A549 (cell line): ENCODE measurements at regions not wholly inside any gene's neighbourhood (a gene's known extent, or its start where the extent isn't known, plus 50 kb on each side); places are given as distances from the start of the nearest gene placed in this dataset.

Source experiments
- ATAC-seq, 2 experiments: fragments of 200-7000 bp in 1 of 2; fragments of >200 bp in 1 of 2; cut with Nextera tagmentation in 1 of 2; cut with Tn5 transposase in 1 of 2; 3 replicates each; pipeline versions ENCODE4 v1.8.0 to v1.9.1; 2018 to 2020; ENCODE audit warnings: mild to moderate bottlenecking in 1 of 2, moderate library complexity in 1 of 2
- CTCF ChIA-PET: fragments of 300-600 bp; sonication (Branson Sonifier 250); formaldehyde crosslinking; extraction: SDS; loops from one replicate; lab custom pipeline; 2021; ENCODE audit warnings: antibody characterized with exemption, inconsistent platforms; lab: Yijun Ruan, JAX
- POLR2A ChIA-PET: fragments of 350-600 bp; formaldehyde crosslinking; extraction: SDS; loops from one replicate; lab custom pipeline; 2021; ENCODE audit warnings: antibody characterized with exemption, inconsistent platforms; lab: Yijun Ruan, JAX
- DNase-seq, 2 experiments: peaks; one replicate each; pipeline versions ENCODE4 v3.0.0 to v3.0.0-alpha.2; 2011 to 2016; ENCODE audit warnings: low read depth in 1 of 2, low spot score in 1 of 2
- FAIRE-seq: peaks from 2 replicates; lab custom pipeline; 2011; peaks lifted over from hg19 to GRCh38; lab: Jason Lieb, UNC
- H3K27ac ChIP-seq, 2 experiments: fragments of >200 bp; sonication (Bioruptor Twin); formaldehyde crosslinking; 3 replicates each; pipeline ENCODE4 v1.5.1; 2016 to 2017
- H3K4me1 ChIP-seq: fragments of >200 bp; sonication (Bioruptor Twin); formaldehyde crosslinking; 3 replicates; pipeline ENCODE4 v1.6.1; 2016
- H3K4me2 ChIP-seq: fragments of >200 bp; sonication (Bioruptor Twin); formaldehyde crosslinking; 3 replicates; pipeline ENCODE4 v1.6.1; 2016
- H3K4me3 ChIP-seq: fragments of >200 bp; sonication (Bioruptor Twin); formaldehyde crosslinking; 3 replicates; pipeline ENCODE4 v1.5.1; 2016
- H3K9me3 ChIP-seq: fragments of >200 bp; sonication (Bioruptor Twin); formaldehyde crosslinking; 3 replicates; pipeline ENCODE4 v1.6.1; 2016
- ATOH8 ChIP-seq: fragments of 250-450 bp; sonication (Bioruptor Pico); IDR thresholded peaks from 2 replicates; pipeline ENCODE4 v1.5.0; 2020; ENCODE audit warnings: low read depth, mild to moderate bottlenecking, moderate library complexity
- BHLHE40 ChIP-seq: IDR thresholded peaks from 2 replicates; pipeline ENCODE4 v1.6.1; 2012; ENCODE audit warnings: low read depth, low read length, inconsistent platforms
- CBX8 ChIP-seq: fragments of 200-600 bp; sonication (generic); IDR thresholded peaks from 2 replicates; pipeline ENCODE4 v1.6.1; 2016
- CEBPB ChIP-seq, 2 experiments: fragments of >200 bp in 1 of 2; sonication (Bioruptor Twin) in 1 of 2; formaldehyde crosslinking in 1 of 2; IDR thresholded peaks; 2 replicates each; pipeline ENCODE4 v1.6.1; 2012 to 2016
- EHMT2 ChIP-seq: fragments of 200-600 bp; sonication (generic); IDR thresholded peaks from 2 replicates; pipeline ENCODE4 v1.6.1; 2016; ENCODE audit warnings: antibody characterized with exemption, low read depth, mild to moderate bottlenecking, moderate library complexity
- ELK1 ChIP-seq: fragments of 150-350 bp; IDR thresholded peaks from 2 replicates; pipeline ENCODE4 v1.6.1; 2014; ENCODE audit warnings: low read depth, mild to moderate bottlenecking, low read length
- EP300 ChIP-seq, 2 experiments: fragments of >200 bp; sonication (Bioruptor Twin); formaldehyde crosslinking; IDR thresholded peaks; 2 replicates in 1 of 2; 3 replicates in 1 of 2; pipeline ENCODE4 v1.6.1; 2016 to 2017
- ESRRA ChIP-seq: fragments of 150-350 bp; IDR thresholded peaks from 2 replicates; pipeline ENCODE4 v1.6.1; 2014; ENCODE audit warnings: mild to moderate bottlenecking, low read length, borderline replicate concordance
- FOSL2 ChIP-seq, 2 experiments: fragments of 450-650 bp in 1 of 2; fragments of >200 bp in 1 of 2; sonication (Bioruptor Twin) in 1 of 2; formaldehyde crosslinking; IDR thresholded peaks; 2 replicates each; pipeline versions ENCODE4 v1.5.0 to v1.6.1; 2016 to 2020; ENCODE audit warnings: mild to moderate bottlenecking in 1 of 2, moderate library complexity in 1 of 2
- FOXS1 ChIP-seq: fragments of 250-450 bp; sonication (Bioruptor Pico); IDR thresholded peaks from 2 replicates; pipeline ENCODE4 v1.5.0; 2020; ENCODE audit warnings: mild to moderate bottlenecking, moderate library complexity
- GATA3 ChIP-seq: IDR thresholded peaks from 2 replicates; pipeline ENCODE4 v1.6.1; 2012; ENCODE audit warnings: borderline replicate concordance
- HOXA7 ChIP-seq: fragments of 250-450 bp; sonication (Bioruptor Pico); IDR thresholded peaks from 2 replicates; pipeline ENCODE4 v1.5.0; 2020; ENCODE audit warnings: mild to moderate bottlenecking, moderate library complexity
- HOXB5 ChIP-seq: fragments of 250-450 bp; sonication (Bioruptor Pico); IDR thresholded peaks from 2 replicates; pipeline ENCODE4 v1.5.0; 2020; ENCODE audit warnings: mild to moderate bottlenecking, moderate library complexity
- JUNB ChIP-seq: fragments of >200 bp; sonication (Bioruptor Twin); formaldehyde crosslinking; IDR thresholded peaks from 2 replicates; pipeline ENCODE4 v1.6.1; 2016
- KDM5A ChIP-seq: fragments of 200-600 bp; sonication (generic); IDR thresholded peaks from 2 replicates; pipeline ENCODE4 v1.6.1; 2016; ENCODE audit warnings: antibody characterized with exemption, mild to moderate bottlenecking
- MAX ChIP-seq: IDR thresholded peaks from 2 replicates; pipeline ENCODE4 v1.6.1; 2012
- PHF8 ChIP-seq: fragments of 200-600 bp; sonication (generic); IDR thresholded peaks from 2 replicates; pipeline ENCODE4 v1.6.1; 2016; ENCODE audit warnings: low read depth, mild to moderate bottlenecking, antibody characterized with exemption, moderate library complexity, borderline replicate concordance
- RCOR1 ChIP-seq: fragments of 150-350 bp; IDR thresholded peaks from 2 replicates; pipeline ENCODE4 v1.6.1; 2014; ENCODE audit warnings: antibody characterized with exemption, low read length, low read depth
- RFX5 ChIP-seq: fragments of 450-650 bp; IDR thresholded peaks from 2 replicates; pipeline ENCODE4 v1.7.1; 2014; ENCODE audit warnings: antibody characterized with exemption, mild to moderate bottlenecking, moderate library complexity
- ZNF302 ChIP-seq: fragments of 250-450 bp; sonication (Bioruptor Pico); IDR thresholded peaks from 2 replicates; pipeline ENCODE4 v1.9.0; 2021; ENCODE audit warnings: inconsistent platforms, mild to moderate bottlenecking, moderate library complexity
- ZSCAN20 ChIP-seq: fragments of 250-450 bp; sonication (Bioruptor Pico); IDR thresholded peaks from 2 replicates; pipeline ENCODE4 v1.8.0; 2022; ENCODE audit warnings: mild to moderate bottlenecking, moderate library complexity
- WGBS: methylation state at CpG from one replicate; pipeline ENCODE4 v1.1.6; 2017; ENCODE audit errors: missing lambda C conversion rate; 5-methylcytosine and 5-hydroxymethylcytosine counted together

GRCh38 chr18:62448426-62448825 lies 74.4 kb upstream of the ZCCHC2 start:
- no peak overlapping the region for H3K4me2 ChIP-seq
- no peak for DNase-seq
- WGBS: 80% methylated on average over 5 of the region's 6 CpGs
- H3K4me3 ChIP-seq: no peak overlapping the region
- ATAC-seq: no peak
- peaks cover 31% of the 10 kb centered on the region for H3K4me1 ChIP-seq
- CTCF ChIA-PET: interaction anchor here (1.0 kb wide), 1 partner anchor 8 kb away, joined by 3 read pairs; no protein-coding TSS in a partner anchor
- FAIRE-seq: no peak
- H3K9me3 ChIP-seq: 0 out of 3 replicates have a peak, but pooled peaks cover 3% of the 10 kb centered on the region
- peak overlapping the region in 1 of 2 experiments; percentile 21; a peak in 1 of 6 replicates for H3K27ac ChIP-seq
- POLR2A ChIA-PET: no interaction called here
- no peak for TF ChIP-seq FOXS1 (CRISPR knock-in tag)
- no peak for TF ChIP-seq ELK1
- TF ChIP-seq, all 56 proteins: peak for 0

- TF ChIP-seq BHLHE40 (no peak), CEBPB (IDR thresholded peaks at IDR 0.05) (no peak), GATA3 (no peak), PHF8 (no peak), RCOR1 (no peak), EHMT2 (no peak), ESRRA (no peak), ELK1 (no peak), FOSL2 (IDR thresholded peaks at IDR 0.05) (no peak), FOSL2 (CRISPR knock-in tag; IDR thresholded peaks at IDR 0.05) (no peak), KDM5A (no peak), EP300 (IDR thresholded peaks at IDR 0.05) (no peak), CBX8 (no peak), RFX5 (no peak), MAX (no peak)
- DNase-seq (no peak), FAIRE-seq (no peak), ATAC-seq (no peak)
- 98% methylated on average over 7 of the region's 7 CpGs for WGBS
- Histone ChIP-seq H3K4me1 (peaks cover 31% of the 10 kb centered on the region), H3K4me3 (no peak overlapping the region), H3K27ac (peak overlapping the region in 1 of 2 experiments; percentile 87; a peak in 3 of 6 replicates), H3K4me2 (no peak overlapping the region), H3K9me3 (0 out of 3 replicates have a peak, but pooled peaks cover 3% of the 10 kb centered on the region)
- POLR2A ChIA-PET: no interaction called here
- CTCF ChIA-PET: no interaction called here
Measured at GRCh38 chr18:62449490-62450104, 73.2 kb upstream of the ZCCHC2 start.

- peaks cover 31% of the 10 kb centered on the region for H3K4me1 ChIP-seq
- ChIA-PET POLR2A (interaction anchor here (1.0 to 1.8 kb wide), 3 partner anchors 13 to 73 kb away, joined by 3 to 11 read pairs (median 6); partner anchors contain the start of gene ZCCHC2), CTCF (interaction anchor here (1.3 to 1.9 kb wide), 2 partner anchors 24 to 116 kb away, joined by 3 to 10 read pairs; no protein-coding TSS in a partner anchor)
- H3K9me3 ChIP-seq: 0 out of 3 replicates have a peak, but pooled peaks cover 3% of the 10 kb centered on the region
- no peak for DNase-seq
- no peak overlapping the region for H3K4me3 ChIP-seq
- no peak for ATAC-seq
- peak overlapping the region; percentile 57 for H3K4me2 ChIP-seq
- TF ChIP-seq ZSCAN20 (CRISPR knock-in tag) (0 out of 2 replicates have a peak, but pooled peaks have one; percentile 33), HOXA7 (CRISPR knock-in tag) (peak; percentile 63; the same call in 1 of the 2 replicates), ATOH8 (CRISPR knock-in tag) (peak; percentile 79; the same call in 1 of the 2 replicates), RCOR1 (no peak), JUNB (no peak), ZNF302 (CRISPR knock-in tag) (peak; percentile 20; the same call in 1 of the 2 replicates), HOXB5 (peak; percentile 71; the same call in 1 of the 2 replicates)
- H3K27ac ChIP-seq: peak overlapping the region; percentile 73 to 87; a peak in 5 of 6 replicates
- no peak for FAIRE-seq
- WGBS: 92% methylated on average over 5 of the region's 5 CpGs
Measured at GRCh38 chr18:62450175-62450545, 72.7 kb upstream of the ZCCHC2 start.
